T47D (cell line): ENCODE measurements at regions not wholly inside any gene's neighbourhood (a gene's known extent, or its start where the extent isn't known, plus 50 kb on each side); places are given as distances from the start of the nearest gene placed in this dataset.

Experiments used
- DNase-seq, 2 experiments: peaks; one replicate each; pipeline versions ENCODE4 v3.0.0 to v3.0.0-alpha.2; 2011 to 2012; ENCODE audit warnings: low read depth in 1 of 2, low spot score in 1 of 2
- JUND ChIP-seq: IDR thresholded peaks from 2 replicates; pipeline ENCODE4 v1.6.1; 2012; ENCODE audit warnings: low read depth
- in situ Hi-C: cut with HindIII; loops from 2 replicates; pipeline ENCODE4 v1.10.0; 2016; ENCODE audit warnings: low sequenced_read_pairs, low pct_unique_long_range_greater_than_20kb

DNA sequence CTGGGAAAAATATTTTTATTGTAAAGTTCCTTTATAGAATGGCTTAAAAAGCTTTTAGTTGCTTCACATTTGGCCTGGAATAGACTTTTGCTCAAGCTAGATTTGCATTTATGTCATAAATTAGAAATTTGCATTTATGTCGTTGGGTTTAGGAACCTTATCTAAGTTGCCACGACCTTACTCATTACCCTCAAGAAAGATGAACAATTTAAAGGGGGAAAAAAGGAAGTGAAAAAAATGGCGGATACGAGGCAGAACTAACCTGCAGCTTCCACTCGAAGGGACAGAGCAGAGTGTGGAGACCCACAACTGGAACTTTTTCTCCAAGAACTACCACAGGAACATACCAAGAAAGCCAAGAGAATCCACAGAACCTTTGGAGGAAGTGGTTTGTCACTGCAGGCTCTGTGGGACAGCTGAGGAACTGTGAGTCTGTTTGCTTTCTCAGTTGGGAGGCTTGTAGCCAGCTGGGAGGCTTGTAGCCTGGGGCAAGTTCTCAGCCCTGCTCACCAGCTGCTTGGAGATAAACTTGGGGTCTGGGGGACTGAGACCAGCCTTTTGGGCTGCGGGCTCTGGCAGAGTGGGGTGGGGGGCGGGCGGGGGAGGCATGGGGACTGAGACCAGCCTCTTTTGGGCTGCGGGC, 349.9 kb upstream of the MEIS1 start:
- in situ Hi-C loops, result no loop called here
- peak in 1 of 2 experiments; percentile 57 for DNase-seq
- TF ChIP-seq JUND, result no peak

DNA sequence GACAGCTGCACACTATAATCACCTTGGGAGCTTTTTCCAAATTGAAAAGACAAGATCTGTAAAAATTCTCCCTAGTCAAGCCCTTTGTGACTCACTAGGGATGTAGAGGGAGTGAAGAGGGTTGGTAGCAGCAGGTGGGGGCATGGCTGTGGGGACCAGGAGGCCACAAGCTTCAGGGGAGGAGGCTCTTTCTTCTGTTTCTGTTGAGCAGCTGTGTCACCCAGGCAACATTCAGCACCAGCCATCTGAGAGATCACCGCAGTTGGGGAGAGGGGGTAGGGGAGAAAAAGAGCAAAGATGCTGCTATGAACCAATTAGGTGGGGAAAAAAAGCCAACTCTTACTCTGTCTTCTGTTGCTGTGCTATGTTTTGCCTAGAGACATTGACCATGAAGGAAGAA, 352.3 kb upstream of the MEIS1 start:
- in situ Hi-C loops, result no loop called here
- no peak for TF ChIP-seq JUND
- DNase-seq, result no peak

DNA sequence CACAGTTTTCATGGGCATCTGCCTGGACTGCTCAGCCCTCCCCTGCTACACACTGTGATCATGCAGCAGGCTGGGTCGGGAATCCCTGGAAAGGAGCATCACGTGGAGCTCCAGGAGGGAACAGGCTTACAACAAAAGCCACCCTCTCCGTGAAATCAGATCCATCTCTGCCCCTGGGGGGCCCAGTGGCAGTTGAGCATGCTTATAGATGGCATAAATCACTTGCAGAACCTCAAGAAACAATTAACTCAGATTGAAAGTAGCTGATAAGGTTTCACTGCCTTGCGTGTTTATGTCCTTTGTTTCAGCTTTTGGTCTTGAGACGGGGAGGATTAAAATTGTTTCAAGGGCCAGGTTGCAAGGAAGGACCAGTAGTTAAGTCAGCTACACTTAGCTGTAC, 354.8 kb upstream of the MEIS1 start:
- no peak for DNase-seq
- in situ Hi-C loops, result no loop called here
- TF ChIP-seq JUND, result no peak

GRCh38 chr2:66073172-66073571, 361.8 kb upstream of the MEIS1 start:
- DNase-seq, result no peak
- in situ Hi-C loops, result no loop called here
- TF ChIP-seq JUND, result no peak

GRCh38 chr2:66070721-66071602, 364.0 kb upstream of the MEIS1 start:
- in situ Hi-C loops, result no loop called here
- TF ChIP-seq JUND, result no peak
- DNase-seq, result no peak

DNA sequence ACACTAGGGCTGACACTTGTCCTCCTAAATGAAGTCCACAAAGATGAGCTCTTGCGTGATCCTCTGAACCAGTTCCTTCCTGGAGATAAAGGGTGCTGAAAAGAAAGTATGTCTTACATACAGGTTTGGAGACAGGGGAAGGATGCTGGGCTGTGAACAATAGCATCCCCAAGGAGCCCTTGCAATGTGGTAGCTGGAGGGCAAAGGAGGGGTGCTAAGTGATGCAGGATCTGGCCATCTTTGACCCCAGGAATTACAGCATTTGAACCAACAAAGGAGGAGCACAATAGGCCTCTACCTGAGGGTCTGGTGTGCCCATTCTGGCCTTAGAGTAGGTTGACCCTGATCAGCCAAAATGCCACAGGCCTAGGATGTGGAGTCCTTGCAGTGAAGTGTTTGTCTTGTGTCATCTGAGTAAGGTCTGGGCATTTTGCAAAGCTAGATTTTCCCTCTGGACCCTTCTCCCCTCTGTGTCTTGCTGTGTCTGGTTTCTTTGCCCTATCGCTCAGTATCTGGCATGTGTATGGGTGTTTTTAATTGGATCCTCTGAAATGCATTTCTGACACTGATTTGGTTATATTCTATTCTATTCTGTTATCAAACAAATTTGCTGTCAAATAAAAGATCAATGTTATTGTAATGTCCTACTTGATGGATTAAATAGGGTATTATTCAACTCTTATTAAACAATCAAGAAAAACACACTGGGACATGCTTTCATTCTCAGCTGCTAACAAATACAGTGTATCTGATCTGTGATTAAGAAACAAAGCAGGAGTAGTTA, 364.8 kb upstream of the MEIS1 start:
- TF ChIP-seq JUND, result no peak
- no peak for DNase-seq
- in situ Hi-C loops, result no loop called here

- in situ Hi-C loops, result no loop called here
- TF ChIP-seq JUND, result no peak
- DNase-seq, result no peak
Observed at GRCh38 chr2:66066032-66066431, 368.9 kb upstream of the MEIS1 start.

DNA sequence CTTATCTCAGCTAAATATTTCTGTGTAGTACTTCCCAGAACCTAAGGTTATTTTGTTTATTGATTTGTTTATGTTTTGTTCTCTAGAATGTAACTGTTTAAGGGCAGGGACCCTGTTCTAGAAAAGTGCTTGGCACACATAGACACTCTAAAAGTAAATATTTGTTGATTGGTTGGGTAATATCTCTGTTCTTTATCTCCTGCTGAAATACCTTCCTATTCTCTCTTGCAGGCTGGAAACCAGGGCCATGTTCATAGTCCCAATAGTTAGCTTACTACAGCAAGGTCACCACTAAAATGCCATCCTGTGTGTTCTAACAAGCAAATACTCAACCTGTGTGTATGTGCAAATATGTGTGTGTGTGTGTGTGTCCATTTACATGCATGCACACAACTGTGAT, 375.6 kb upstream of the MEIS1 start:
- TF ChIP-seq JUND, result no peak
- DNase-seq, result no peak
- in situ Hi-C loops, result no loop called here

- in situ Hi-C loops, result no loop called here
- TF ChIP-seq JUND, result no peak
- DNase-seq, result no peak
Observed at GRCh38 chr2:66058675-66059074, 376.2 kb upstream of the MEIS1 start.

GRCh38 chr2:66057844-66058243, 377.1 kb upstream of the MEIS1 start:
- in situ Hi-C loops, result no loop called here

GRCh38 chr2:66050392-66050791, 384.5 kb upstream of the MEIS1 start:
- DNase-seq, result peak in 1 of 2 experiments; percentile 70
- in situ Hi-C loops, result no loop called here
- no peak for TF ChIP-seq JUND

More at GRCh38 chr2:66057844-66058243, 377.1 kb upstream of the MEIS1 start:
- DNase-seq, result no peak
- no peak for TF ChIP-seq JUND

DNA sequence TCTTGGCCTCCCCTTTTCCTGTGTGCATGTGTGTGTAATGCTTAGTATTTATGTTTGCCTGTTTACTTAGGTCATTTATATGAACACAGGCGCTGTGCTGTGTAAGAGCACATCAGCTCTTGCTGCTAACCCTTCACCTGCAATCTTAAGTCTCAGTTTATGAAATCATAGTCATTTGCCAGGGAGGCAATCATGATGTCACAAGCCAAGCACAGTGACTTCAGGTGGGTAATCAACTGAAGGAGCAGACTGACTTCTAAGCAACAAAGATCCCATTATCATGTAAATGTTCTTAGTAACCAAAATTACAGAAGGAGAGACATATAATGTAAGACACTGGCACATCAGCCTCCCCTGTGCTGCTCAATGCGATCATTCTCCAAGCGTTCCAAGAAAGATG, 386.3 kb upstream of the MEIS1 start:
- no peak for DNase-seq
- TF ChIP-seq JUND, result no peak
- in situ Hi-C loops, result no loop called here
